Activated gamma-delta T cell treated with anti-CD3 and anti-CD28 coated beads, Interleukin-2, amount 50 U/mL, for 16 hours (primary cell): ENCODE measurements at regions not wholly inside any gene's neighbourhood (a gene's known extent, or its start where the extent isn't known, plus 50 kb on each side); places are given as distances from the start of the nearest gene placed in this dataset.
"Not testable (repeated sequence)": the region's sequence is repeated elsewhere in the genome, so short reads cannot be mapped to it uniquely, and the experiment has no call there.

ENCODE experiments used
- DNase-seq: peaks from one replicate; pipeline ENCODE4 v3.0.0-alpha.2; 2020; ENCODE audit warnings: low read depth

DNA sequence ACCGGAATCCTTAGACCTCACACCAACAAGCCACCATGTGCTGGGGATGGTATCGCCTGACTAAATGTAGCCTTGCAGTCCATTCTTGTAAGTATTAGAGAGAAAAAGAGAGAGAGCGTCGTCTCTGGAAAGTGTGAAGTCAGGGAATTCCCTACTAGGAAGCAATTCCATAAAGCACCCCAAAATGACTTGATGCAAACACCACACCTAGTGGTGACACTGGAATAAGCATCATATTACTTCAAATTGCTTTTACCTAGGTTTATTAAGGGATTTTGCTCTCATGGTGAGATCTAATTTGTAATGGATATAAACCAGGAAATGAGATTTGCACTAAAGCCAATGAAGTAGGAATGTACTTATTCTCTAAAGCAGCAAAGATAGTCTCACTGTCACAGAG is 111.4 kb upstream of the METTL9 start:
- not testable (repeated sequence) for DNase-seq

DNA sequence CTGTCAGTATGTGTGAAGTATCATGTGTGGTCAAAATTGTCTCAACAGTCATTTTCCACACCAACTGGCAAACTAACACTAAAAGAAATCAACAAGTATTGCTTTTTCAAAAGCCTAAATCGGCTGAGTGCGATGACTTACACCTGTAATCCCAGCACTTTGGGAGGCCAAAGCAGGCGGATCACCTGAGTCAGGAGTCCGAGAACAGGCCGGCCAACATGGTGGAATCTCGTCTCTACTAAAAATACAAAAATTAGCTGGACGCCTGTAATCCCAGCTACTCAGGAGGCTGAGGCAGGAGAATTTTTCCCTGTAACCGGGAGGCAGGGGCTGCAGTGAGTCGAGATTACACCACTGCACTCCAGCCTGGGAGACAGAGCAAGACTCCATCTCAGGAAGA is 100.3 kb upstream of the METTL9 start:
- not testable (repeated sequence) for DNase-seq

DNA sequence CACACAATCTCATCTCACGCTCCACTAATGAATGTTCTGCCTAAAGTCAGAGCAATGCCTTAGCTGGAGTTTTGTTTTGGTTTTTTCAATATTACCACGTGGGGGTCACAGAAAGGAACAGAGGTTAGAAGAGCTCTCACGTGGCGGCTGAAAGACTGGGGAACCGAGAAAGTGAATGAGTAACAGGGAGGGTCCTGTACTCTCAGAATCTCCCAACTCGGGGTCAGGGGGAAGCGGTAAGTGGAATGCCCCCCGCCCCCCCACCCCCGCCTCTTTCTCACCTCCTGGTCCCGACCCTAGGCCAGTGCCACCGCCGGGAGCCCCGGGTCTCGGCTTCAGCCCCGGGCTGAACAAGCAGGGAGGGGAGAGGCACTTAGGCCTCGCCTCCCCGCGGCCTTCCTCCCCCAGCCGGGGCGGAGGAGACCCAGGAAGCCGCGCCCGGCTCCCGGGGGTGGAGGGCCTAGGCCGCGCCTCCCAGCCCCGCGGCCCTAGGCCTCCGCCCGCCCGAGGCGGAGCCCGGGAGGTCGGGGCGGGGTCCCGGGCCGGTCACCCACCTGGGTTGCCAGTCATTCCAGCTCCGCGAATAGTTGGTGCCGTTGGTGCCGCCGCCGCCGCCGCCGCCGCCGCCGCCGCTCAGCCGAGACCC is 98.0 kb upstream of the METTL9 start:
- DNase-seq, result peak; percentile 51

DNA sequence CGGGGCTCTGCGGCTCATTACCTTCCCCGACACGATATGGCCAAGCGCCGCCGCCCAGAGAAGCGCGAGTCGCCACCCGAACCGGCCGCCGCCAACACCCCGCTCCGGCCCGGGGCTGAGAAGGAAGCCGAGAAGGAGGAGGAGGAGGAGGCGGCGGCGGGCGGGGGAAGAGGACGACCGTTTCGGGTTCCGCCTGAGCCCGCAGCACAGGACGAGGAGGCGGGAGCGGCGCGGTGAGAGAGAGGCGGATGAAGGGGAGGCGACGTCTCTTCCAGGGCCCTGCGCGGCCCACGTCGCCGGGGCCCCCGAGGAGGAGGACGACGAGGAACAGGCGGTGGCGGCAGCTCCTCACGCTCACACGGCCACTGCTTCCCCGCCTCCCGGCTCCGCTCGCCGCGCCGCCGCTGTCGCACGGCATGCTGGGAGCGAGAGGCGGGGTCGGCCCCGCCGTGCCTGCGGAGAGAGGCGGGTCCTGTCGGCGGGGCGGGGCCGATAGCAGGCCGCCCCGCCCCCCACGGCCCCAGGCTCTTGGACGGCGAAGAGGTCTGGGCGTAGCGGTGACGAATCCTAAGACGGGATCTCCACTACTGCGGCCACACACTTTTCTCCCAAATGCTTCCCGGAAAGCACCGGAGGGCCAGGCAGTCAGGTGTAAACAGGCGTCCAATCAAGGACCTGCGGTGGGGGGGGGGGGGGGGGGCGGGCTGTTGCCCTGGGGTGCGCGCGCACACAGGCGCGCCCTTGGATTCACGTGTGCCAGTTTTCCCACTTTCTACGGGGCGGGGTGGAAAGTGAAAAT is 97.3 kb upstream of the METTL9 start:
- DNase-seq, result peak; percentile 86

DNA sequence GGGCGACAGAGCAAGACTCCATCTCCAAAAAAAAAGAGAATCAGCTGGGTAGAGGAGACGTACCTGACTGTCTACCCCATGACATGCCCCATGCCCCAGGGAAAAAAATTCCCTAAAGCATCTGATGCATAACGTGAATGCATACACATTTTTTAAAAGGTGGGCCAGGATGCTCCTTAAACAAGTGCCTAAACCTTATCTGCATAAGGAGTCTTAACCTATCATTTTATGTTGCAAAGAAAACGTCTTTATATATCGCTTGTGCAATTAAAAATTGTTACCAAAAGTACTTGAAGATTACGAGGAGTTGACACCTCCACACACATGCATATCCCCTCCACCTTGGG is 95.8 kb upstream of the METTL9 start:
- not testable (repeated sequence) for DNase-seq

DNA sequence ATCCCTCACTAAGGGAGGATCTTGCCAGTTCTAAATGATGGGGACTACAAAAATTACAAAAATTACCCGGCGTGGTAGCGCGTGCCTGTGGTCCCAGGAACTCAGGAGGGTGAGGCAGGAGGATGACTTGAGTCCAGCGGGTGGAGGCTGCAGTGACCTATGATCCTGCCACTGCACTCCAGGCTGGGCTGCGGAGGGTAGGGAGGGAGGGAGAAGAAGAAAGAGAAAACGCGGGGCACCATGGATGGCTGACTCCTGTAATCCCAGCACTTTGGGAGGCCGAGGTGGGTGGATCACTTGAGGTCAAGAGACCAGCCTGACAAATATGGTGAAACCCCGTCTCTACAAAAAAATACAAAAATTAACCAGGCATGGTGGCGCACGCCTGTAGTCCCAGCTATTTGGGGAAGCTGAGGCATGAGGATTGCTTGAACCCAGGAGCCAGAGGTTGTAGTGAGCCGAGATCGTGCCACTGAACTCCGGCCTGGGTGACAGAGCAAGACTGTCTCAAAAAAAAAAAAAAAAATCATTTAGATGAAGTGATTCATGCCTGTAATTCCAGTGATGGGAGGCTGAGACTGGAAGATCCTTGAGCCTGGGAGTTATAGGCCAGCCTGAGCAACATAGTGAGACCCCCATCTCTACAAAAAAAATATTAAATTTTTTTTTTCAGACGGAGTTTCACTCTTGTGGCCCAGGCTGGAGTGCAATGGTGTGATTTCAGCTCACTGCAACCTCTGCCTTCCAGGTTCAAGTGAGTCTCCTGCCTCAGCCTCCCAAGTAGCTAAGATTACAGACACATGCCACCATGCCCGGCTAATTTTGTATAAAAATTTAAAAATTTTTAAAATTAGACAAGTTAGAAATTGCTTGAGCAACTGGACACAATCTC is 95.2 kb upstream of the METTL9 start:
- DNase-seq, result not testable (repeated sequence)

DNA sequence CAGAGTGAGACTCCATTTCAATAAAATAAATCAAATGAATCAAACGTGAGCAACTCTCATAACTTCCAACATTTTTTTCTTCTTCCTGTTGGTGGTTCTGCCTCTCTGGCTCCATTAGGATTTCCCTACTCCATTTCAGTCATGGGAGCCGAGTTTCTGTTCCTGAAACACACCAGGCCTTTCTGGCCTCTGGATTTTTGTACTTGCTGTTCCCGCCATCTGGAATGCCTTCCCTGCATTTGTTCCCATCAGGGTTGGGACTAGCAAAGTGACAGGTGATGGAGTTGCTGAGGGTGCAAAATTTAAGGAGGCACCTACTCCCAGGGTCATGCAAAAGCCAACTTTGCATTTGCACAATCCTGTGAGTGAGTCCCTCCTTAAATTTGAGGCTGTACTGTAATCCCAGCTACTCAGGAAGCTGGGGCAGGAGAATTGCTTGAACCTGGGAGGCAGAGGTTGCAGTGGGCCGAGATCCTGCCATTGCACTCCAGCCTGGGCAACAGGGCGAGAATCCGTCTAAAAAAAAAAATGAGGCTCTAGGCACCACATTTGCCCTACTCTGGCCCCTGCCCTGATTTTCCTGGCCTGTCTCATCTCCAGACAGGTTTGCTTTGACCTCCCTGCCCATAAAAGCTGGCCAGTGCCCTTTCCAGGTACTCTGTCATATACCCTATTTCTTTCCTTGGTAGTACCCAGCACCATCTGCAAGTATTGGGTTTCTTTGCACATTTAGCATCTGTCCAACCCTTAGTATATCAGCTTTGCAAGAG is 93.4 kb upstream of the METTL9 start:
- not testable (repeated sequence) for DNase-seq

DNA sequence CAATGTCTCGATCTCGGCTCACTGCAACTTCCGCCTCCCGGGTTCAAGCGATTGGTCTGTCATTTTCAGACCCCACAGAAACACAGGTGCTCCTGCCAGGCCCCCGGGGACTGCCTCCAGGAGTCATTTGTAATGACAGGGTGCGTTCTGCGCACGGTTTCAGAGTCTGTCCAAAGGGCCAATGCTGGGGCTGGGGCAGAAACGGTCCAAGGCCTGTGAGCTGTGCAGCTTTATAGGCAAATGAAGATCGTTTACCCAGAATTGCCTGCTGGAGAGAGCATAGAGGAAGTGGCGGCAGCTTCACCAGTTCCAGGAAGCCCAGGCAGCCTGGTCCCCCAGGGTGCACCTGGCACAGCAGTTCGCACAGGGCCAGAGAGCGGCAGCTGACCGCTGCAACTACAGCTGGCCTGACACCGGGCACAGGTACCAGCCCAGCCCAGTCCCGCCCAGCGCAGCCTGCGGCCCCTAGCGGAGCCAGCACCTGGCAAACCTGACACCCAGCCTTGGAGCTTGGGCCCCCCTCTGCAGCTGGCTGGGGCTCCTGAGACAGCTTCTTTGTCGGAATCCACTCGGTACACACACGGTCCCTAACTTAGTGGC is 92.4 kb upstream of the METTL9 start:
- DNase-seq, result peak; percentile 36

DNA sequence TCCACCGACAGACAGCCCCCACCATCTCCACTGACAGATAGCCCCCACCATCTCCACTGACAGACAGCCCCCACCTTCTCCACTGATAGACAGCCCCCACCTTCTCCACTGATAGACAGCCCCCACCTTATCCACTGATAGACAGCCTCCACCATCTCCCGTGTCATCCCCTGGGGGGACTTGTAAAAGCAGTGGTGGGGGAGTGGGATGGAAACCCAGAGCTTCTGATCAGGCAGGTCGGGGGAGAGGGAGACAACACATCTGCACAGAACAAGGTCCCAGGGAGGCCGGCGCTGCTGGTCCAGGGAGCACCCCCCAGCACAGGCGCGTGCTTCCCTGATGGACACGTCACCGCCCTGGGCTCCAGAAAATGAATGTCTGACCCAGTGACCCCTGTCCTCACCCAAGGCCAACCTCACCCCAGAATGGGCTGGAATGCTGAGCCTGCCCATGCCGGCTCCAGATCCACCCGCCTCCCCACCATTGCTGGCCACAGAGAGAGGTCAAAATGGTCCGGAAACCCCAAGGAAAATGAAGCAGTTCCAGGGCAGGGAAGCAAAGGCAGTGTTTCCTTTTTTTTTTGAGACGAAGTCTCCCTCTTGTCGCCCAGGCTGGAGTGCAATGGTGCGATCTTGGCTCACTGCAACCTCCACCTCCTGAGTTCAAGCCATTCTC is 91.6 kb upstream of the METTL9 start:
- DNase-seq, result not testable (repeated sequence)

DNA sequence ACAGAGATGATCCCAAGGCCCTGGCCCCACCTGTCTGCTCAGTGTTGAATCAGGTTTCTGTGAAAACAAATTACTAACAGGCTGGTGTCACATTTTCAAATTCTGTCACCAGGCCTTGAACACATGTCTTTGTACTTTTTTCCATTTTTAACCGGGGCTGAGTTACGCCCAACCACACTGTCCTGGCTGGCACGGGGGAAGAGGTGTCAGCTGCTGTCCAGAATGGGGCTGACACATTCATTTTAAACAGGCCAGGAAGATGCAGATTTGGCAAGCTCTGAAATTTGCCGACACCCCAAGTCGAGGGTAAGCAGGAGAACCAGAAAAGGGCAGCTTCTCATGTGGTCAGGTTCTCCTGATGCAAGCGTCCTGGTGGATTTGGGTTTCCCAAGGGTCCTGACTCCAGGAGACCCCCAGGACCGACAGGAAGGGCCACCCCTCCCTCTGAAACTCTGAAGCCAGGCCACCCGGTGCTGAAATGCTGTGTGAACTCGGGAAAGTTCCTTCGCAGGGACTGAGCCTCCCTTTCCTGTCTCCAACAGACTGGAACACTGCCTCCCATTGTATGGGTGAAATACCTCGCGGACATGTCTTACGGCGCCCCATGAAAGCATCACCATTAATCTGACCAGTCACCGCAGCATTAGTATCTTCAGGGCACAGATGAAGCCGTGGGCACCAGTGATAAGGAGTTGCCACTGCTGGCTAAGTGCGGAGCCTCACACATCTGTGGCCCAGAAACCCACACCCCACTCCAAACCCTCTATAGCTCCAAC is 90.5 kb upstream of the METTL9 start:
- DNase-seq, result not testable (repeated sequence)

DNA sequence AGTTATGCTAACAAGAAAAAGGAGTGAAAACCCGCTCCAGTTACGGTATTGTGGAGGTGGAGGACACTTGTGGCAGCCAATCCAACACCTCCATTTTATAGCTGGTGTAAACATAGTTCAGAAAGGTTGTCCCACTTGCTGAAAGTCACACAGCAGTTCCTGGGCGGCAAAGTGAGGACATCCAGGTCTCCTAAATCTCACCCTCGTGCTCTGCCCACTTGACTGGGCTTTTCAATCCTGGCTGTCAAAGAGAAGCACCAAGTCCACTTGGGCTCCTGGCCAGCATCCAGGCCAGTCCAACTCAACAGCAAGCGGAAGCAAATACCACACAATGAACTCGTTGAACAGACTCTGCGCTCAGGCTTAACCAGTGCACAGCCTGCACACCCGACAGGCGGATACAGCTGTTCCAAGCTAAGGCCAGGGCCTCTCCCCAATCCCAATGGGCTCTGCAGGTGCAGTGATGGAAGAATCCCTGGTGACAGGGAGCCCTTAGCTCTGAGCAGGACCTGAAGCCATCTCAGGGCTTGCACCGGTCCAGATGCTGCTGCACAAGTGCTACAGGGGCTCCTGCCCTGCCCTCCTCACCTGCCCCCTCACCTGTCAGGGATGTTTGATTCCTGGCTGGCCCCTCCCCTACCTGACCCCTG is 89.8 kb upstream of the METTL9 start:
- DNase-seq, result not testable (repeated sequence)

DNA sequence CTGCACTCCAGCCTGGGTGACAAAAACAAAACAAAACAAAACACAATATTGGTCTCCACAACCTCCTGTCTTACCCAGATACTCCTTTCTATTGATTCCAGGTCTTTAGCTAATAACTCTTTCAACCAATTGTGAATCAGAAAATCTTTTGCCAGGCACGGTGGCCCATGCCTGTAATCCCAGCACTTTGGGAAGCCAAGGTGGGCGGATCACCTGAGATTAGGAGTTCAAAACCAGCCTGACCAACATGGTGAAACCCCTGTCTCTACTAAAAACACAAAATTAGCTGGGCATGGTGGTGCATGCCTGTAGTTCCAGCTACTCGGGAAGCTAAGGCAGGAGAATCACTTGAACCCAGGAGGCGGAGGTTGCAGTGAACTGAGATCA is 88.5 kb upstream of the METTL9 start:
- DNase-seq, result not testable (repeated sequence)

DNA sequence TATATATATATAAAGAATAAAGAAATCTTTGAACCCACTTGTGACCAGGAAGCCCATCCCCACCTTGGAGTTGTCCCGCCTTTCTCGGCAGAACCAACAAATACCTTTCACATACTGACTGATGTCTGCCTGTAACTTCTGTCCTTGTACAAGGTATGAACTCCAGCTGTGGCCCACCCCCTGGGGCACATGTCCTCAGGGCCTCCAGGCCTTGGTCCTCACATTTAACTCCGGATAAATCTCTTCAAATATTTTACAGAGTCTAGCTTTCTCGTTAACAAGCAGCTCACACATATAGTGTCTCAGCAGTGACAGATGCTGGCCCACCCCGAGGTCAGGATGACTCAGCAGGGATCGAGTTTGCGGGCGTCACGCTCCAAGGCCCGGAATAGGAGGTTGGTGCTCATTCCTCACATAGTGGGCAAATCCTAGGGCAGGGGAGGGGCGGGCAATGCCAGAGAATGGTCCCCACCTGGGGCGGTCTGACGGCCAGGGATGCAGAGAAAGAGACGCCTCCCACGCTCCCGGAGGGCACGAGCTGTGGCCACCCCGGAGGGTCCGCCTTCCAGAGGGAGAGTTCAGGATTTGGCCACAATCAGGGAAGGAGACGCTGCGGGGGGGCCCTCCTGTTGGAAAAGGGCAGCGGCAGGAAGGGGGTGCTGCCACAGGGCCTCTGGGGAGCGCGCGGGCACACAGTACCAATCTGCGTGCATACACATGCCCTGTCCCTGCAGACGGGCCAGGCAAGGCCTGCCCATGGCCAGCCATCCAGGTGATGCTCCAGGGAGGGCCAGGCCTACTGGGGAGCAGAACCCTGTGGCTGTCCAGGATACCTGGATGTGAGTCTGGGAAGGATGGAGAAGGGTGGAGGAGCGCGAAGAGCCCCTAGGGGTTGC is 87.8 kb upstream of the METTL9 start:
- not testable (repeated sequence) for DNase-seq

DNA sequence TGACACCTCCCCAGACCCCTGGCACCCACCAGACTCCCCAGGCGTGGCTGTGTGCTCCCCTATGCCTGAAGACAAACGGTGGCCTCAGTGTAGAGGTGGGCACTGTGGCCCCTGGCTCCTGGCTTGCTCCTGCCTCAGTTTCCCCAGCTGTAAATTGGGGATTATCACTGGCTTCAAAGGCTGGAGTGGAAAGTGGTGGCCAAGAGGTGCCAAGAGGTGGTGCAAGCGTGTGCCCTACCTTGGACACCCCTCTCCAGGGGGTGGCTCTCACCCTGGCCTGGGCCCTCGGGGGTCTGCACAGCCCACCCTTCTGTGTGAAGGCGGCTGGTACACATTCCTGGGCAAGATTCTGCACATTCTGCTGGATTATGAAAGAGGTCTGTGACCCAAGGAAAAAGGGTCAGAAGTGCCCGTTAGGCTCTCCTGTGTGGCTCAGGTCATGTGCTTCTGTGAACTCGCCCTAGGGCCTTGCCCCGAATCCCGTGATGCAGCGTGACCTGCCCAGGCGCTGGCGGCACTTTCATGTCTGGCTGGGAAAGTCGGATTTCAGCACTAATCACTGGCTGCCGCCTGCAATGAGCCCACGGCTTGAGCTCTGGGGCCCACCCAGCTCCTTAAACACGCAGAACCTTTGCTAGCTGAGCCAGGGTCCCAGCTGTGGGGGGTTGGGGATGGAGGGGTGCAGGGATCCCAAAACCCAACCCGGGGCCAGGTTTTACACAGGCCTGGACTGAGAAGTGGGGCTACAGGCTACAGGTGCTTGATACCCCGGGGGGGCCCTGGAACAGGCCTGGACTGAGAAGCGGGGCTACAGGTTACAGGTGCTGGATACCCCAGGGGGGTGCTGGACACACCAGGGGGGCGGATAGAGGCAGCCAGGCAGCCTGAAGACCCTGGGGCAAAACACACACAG is 86.8 kb upstream of the METTL9 start:
- DNase-seq, result not testable (repeated sequence)

DNA sequence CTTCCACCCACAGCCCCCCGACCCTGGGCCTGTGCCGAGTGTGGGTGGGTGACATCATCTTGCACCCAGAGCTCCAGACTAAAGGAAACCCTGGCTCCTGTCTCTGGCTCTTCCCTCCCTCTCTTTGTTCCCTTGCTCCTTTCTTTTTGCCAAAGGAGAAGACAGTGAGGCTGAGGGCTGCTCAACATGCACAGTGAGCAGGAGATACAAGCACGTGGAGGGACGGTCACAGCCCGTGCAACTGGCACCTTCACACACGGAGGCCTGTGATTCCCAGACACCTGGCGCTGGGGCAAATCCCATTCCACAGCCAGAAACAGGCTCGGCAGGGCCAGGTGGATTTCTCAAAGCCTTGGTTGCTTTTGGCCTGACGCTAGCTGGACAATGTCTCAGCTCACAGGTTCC is 86.0 kb upstream of the METTL9 start:
- not testable (repeated sequence) for DNase-seq

DNA sequence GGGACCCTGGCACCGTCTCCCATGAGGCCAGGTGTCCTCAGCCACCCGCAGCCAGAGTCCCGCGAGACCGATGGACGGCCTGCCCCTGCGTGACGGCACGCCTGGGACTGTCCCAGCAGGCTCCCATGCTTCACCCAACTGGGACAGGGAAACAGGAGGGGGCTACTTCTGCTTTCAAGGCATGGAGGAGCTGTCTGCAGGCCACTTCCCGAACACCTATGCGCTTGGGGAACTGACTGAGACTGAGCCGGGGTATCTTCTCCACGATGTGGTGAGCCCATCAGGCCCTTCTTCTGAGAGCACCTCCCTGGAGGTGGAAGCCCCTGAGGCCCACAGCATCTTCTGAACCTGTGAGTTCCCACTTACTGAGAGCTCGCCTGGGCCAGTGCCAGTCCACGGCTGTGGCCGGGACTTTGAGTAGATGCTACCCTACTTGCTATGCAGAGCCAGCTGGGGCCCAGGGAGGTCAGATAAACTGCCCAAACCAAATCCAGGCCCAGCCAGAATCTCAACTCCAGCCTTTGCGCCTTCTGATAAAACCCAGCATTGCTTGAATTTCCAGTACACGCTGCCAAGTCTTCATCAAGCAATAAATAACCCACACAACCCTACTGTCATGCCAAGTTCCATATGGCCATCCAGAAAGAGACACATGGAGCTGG is 85.4 kb upstream of the METTL9 start:
- not testable (repeated sequence) for DNase-seq

DNA sequence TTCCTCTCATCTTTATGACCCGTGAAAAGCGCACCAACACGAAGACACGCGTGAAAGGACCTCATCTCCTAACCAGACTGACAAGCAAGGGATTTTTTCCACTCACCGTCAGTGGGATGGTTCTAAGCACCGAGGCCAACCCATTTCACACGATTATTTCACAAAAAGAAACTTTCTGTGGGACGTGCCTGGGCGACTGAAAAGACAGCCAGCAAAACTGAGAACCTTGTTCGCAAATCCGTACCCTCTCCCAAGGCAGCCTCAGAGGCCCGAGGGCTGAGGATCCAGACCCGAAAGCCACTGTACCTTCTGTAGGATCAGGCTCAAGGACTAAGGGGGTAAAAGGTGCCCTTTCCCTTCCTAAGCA is 84.9 kb upstream of the METTL9 start:
- DNase-seq, result not testable (repeated sequence)
